ENCODE measurements at regions not wholly inside any gene's neighbourhood (a gene's known extent, or its start where the extent isn't known, plus 50 kb on each side); places are given as distances from the start of the nearest gene placed in this dataset.

DNA sequence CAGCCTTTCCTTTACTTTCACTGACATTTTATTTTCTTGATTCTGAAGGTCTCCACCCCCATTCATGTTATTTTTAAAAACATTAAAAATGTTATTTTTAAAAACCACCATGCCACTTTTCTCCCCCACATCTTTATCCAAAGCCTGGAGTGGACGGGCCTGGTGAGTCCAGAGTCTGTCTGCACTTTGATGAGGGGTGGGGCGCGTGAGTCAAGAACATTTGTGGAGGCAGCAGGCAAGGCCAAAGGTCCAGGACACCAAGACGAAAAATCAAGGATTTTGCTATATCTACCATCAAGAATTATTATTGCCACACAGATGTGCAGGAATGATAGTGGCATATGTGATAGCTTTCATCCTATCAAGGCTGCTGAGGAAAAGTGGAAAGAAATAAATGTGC lies 224.9 kb downstream of the FGF9 start (continued):
- TF ChIP-seq, protein P1, sequence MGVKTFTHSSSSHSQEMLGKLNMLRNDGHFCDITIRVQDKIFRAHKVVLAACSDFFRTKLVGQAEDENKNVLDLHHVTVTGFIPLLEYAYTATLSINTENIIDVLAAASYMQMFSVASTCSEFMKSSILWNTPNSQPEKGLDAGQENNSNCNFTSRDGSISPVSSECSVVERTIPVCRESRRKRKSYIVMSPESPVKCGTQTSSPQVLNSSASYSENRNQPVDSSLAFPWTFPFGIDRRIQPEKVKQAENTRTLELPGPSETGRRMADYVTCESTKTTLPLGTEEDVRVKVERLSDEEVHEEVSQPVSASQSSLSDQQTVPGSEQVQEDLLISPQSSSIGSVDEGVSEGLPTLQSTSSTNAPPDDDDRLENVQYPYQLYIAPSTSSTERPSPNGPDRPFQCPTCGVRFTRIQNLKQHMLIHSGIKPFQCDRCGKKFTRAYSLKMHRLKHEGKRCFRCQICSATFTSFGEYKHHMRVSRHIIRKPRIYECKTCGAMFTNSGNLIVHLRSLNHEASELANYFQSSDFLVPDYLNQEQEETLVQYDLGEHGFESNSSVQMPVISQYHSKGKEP (tag by site-specific recombination; IDR thresholded peaks at IDR 0.05) = no peak
- TF ChIP-seq, protein P2, sequence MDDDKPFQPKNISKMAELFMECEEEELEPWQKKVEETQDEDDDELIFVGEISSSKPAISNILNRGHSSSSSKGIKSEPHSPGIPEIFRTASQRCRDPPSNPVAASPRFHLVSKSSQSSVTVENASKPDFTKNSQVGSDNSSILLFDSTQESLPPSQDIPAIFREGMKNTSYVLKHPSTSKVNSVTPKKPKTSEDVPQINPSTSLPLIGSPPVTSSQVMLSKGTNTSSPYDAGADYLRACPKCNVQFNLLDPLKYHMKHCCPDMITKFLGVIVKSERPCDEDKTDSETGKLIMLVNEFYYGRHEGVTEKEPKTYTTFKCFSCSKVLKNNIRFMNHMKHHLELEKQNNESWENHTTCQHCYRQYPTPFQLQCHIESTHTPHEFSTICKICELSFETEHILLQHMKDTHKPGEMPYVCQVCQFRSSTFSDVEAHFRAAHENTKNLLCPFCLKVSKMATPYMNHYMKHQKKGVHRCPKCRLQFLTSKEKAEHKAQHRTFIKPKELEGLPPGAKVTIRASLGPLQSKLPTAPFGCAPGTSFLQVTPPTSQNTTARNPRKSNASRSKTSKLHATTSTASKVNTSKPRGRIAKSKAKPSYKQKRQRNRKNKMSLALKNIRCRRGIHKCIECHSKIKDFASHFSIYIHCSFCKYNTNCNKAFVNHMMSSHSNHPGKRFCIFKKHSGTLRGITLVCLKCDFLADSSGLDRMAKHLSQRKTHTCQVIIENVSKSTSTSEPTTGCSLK (tag by site-specific recombination; IDR thresholded peaks at IDR 0.05) = no peak
- TF ChIP-seq ZNF19 (tag by site-specific recombination; IDR thresholded peaks at IDR 0.05; ENCODE audit: low read depth) = no peak
- TF ChIP-seq ZNF23 (tag by site-specific recombination; IDR thresholded peaks at IDR 0.05; ENCODE audit: borderline replicate concordance) = no peak
- TF ChIP-seq ZEB2 (tag by site-specific recombination; IDR thresholded peaks at IDR 0.05) = no peak
- TF ChIP-seq GLIS1 (tag by site-specific recombination; IDR thresholded peaks at IDR 0.05) = no peak
- TF ChIP-seq KLF8 (tag by site-specific recombination; IDR thresholded peaks at IDR 0.05) = no peak
- TF ChIP-seq MYNN (tag by site-specific recombination; IDR thresholded peaks at IDR 0.05; ENCODE audit: borderline replicate concordance) = no peak
- TF ChIP-seq ZNF48 (tag by site-specific recombination; IDR thresholded peaks at IDR 0.05) = no peak

DNA sequence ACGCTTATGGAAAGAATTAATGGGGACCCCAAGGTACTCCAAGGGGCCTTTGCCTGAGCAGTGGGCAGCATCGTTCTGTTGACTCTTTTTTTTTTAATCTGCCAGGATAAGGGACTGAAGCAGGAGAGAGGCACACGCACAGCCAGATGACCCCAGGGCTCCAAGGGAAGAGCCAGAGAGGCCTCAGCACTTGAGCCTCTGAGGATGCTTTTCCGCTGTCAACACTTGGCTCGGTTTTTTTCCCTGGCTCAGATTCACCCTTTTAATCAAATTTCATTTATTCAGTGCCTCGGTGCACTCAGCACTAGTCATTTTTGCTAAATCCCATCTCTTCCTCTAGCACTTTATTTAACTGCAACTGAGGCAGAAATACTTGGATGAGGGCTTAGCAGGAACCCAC lies 226.3 kb downstream of the FGF9 start:
- H3K36me3 ChIP-seq (ENCODE audit: control insufficient read depth in 2 of 2, insufficient read depth in 1 of 2, low read length in 2 of 2) = no peaks in the 10 kb centered on the region
- POLR2A ChIA-PET = no interaction called here
- H3K4me3 ChIP-seq (ENCODE audit: low read depth, low read length) = no peak overlapping the region
- no peaks in the 10 kb centered on the region for H3K9me3 ChIP-seq (ENCODE audit: control insufficient read depth, insufficient read depth, low read depth, low read length)
- H3K4me1 ChIP-seq (ENCODE audit: control insufficient read depth, insufficient read depth, low read length) = no peaks in the 10 kb centered on the region
- H3K27ac ChIP-seq (ENCODE audit: extremely low read depth, low read depth, low read length) = no peak overlapping the region
- CTCF ChIA-PET = no interaction called here
- TF ChIP-seq ZNF777 (tag by site-specific recombination; IDR thresholded peaks at IDR 0.05; ENCODE audit: borderline replicate concordance) (no peak), ZNF416 (tag by site-specific recombination; IDR thresholded peaks at IDR 0.05) (no peak), ZNF624 (tag by site-specific recombination; IDR thresholded peaks at IDR 0.05) (no peak), ZNF791 (tag by site-specific recombination; IDR thresholded peaks at IDR 0.05) (no peak), ZNF830 (tag by site-specific recombination; IDR thresholded peaks at IDR 0.05; ENCODE audit: low read depth) (no peak)
- TF ChIP-seq, protein P3, sequence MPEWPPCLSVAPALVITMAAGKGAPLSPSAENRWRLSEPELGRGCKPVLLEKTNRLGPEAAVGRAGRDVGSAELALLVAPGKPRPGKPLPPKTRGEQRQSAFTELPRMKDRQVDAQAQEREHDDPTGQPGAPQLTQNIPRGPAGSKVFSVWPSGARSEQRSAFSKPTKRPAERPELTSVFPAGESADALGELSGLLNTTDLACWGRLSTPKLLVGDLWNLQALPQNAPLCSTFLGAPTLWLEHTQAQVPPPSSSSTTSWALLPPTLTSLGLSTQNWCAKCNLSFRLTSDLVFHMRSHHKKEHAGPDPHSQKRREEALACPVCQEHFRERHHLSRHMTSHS (tag by site-specific recombination; IDR thresholded peaks at IDR 0.05) = no peak

DNA sequence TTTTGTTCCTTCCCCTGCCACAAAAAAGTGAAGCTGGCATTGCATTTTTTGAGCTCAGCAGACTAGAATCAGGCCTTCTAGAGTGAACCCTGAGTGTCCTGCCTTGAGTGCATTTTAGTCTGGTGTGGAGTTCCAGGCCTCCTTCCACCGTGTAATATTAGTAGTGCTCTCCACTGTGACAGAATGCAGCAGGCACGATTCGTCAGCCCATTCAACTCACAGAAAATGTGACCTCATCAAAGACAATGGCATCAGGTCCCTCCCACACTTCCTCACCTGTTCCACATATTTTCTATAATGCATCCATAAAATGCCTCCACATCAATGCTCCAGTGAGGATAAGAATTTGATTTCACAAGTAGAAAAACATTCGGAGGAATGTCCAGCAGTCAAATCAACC lies 227.6 kb downstream of the FGF9 start:
- POLR2A ChIA-PET = no interaction called here
- no peaks in the 10 kb centered on the region for H3K36me3 ChIP-seq (ENCODE audit: control insufficient read depth in 2 of 2, insufficient read depth in 1 of 2, low read length in 2 of 2)
- H3K4me1 ChIP-seq (ENCODE audit: control insufficient read depth, insufficient read depth, low read length) = no peaks in the 10 kb centered on the region
- H3K27ac ChIP-seq (ENCODE audit: extremely low read depth, low read depth, low read length) = no peak overlapping the region
- CTCF ChIA-PET = no interaction called here
- H3K4me3 ChIP-seq (ENCODE audit: low read depth, low read length) = no peak overlapping the region
- no peaks in the 10 kb centered on the region for H3K9me3 ChIP-seq (ENCODE audit: control insufficient read depth, insufficient read depth, low read depth, low read length)
- TF ChIP-seq, protein P4, sequence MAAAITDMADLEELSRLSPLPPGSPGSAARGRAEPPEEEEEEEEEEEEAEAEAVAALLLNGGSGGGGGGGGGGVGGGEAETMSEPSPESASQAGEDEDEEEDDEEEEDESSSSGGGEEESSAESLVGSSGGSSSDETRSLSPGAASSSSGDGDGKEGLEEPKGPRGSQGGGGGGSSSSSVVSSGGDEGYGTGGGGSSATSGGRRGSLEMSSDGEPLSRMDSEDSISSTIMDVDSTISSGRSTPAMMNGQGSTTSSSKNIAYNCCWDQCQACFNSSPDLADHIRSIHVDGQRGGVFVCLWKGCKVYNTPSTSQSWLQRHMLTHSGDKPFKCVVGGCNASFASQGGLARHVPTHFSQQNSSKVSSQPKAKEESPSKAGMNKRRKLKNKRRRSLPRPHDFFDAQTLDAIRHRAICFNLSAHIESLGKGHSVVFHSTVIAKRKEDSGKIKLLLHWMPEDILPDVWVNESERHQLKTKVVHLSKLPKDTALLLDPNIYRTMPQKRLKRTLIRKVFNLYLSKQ (tag by site-specific recombination; IDR thresholded peaks at IDR 0.05; ENCODE audit: borderline replicate concordance) = no peak
- TF ChIP-seq ZNF157 (tag by site-specific recombination; IDR thresholded peaks at IDR 0.05) = no peak
- TF ChIP-seq SCRT2 (tag by site-specific recombination; IDR thresholded peaks at IDR 0.05) = peak; percentile 34; the same call in 1 of the 2 replicates
- no peak for TF ChIP-seq ZNF112 (tag by site-specific recombination; IDR thresholded peaks at IDR 0.05)
- TF ChIP-seq, protein P5, sequence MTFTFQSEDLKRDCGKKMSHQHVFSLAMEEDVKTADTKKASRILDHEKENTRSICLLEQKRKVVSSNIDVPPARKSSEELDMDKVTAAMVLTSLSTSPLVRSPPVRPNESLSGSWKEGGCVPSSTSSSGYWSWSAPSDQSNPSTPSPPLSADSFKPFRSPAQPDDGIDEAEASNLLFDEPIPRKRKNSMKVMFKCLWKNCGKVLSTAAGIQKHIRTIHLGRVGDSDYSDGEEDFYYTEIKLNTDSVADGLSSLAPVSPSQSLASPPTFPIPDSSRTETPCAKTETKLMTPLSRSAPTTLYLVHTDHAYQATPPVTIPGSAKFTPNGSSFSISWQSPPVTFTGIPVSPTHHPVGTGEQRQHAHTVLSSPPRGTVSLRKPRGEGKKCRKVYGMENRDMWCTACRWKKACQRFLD (tag by site-specific recombination; IDR thresholded peaks at IDR 0.05) = no peak
- TF ChIP-seq, protein P6, sequence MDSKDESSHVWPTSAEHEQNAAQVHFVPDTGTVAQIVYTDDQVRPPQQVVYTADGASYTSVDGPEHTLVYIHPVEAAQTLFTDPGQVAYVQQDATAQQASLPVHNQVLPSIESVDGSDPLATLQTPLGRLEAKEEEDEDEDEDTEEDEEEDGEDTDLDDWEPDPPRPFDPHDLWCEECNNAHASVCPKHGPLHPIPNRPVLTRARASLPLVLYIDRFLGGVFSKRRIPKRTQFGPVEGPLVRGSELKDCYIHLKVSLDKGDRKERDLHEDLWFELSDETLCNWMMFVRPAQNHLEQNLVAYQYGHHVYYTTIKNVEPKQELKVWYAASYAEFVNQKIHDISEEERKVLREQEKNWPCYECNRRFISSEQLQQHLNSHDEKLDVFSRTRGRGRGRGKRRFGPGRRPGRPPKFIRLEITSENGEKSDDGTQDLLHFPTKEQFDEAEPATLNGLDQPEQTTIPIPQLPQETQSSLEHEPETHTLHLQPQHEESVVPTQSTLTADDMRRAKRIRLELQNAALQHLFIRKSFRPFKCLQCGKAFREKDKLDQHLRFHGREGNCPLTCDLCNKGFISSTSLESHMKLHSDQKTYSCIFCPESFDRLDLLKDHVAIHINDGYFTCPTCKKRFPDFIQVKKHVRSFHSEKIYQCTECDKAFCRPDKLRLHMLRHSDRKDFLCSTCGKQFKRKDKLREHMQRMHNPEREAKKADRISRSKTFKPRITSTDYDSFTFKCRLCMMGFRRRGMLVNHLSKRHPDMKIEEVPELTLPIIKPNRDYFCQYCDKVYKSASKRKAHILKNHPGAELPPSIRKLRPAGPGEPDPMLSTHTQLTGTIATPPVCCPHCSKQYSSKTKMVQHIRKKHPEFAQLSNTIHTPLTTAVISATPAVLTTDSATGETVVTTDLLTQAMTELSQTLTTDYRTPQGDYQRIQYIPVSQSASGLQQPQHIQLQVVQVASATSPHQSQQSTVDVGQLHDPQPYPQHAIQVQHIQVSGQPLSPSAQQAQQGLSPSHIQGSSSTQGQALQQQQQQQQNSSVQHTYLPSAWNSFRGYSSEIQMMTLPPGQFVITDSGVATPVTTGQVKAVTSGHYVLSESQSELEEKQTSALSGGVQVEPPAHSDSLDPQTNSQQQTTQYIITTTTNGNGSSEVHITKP (tag by site-specific recombination; IDR thresholded peaks at IDR 0.05) = no peak
- no peak for TF ChIP-seq ZNF302 (tag by site-specific recombination; IDR thresholded peaks at IDR 0.05; ENCODE audit: low read depth)
